ENCODE measurements at regions not wholly inside any gene's neighbourhood (a gene's known extent, or its start where the extent isn't known, plus 50 kb on each side); places are given as distances from the start of the nearest gene placed in this dataset.
"Not testable (repeated sequence)": the region's sequence is repeated elsewhere in the genome, so short reads cannot be mapped to it uniquely, and the experiment has no call there.

DNA sequence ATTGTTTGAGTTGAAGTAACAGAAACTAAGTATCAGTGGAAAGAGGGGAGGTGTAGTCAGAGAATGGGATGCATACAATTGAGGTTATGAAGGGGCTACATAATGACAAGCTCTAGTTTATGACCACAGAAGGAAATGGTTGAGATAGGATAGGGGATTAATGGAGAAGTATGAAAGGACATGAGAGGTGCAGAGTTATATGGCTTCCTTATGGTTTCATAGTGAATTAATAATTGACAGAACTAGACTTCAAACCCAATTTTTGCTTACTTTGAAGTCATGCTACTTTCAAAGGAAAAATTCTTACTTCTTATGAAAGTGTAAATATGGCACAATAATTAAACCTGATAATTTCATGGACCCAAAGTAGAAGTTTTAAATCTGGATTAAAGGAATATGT is 340.3 kb upstream of the LRRC4C start:
- Histone ChIP-seq H3K9me3 (ENCODE audit: control insufficient read depth, low read length) (no peaks in the 10 kb centered on the region), H3K4me3 (ENCODE audit: low read length) (no peak overlapping the region), H3K27me3 (replicated peaks; ENCODE audit: control insufficient read depth, insufficient read depth, low read length) (no peaks in the 10 kb centered on the region), H3K36me3 (ENCODE audit: control insufficient read depth, insufficient read depth, low read length, severe bottlenecking) (no peaks in the 10 kb centered on the region), H3K4me1 (ENCODE audit: control insufficient read depth, insufficient read depth, low read length) (no peaks in the 10 kb centered on the region), H3K9ac (ENCODE audit: low read length) (no peak overlapping the region)
- DNase-seq (ENCODE audit: low read depth): no peak

DNA sequence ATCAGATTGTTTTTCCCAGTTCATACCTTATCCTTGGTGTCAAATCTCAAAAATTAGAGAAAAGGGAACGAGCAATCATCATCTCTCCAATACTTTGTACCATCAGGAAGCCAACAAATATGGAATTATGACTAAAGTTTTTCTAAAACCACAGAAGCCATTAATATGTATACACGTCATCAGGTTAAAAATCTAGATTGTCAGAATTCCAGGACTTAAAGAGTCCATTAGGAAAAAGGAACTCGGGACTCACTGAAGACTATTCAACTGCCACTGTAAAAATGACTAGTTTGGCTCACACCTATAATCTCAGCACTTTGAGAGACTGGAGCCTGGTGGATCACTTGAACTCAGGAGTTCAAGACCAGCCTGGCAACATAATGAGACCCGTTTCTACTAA is 344.4 kb upstream of the LRRC4C start:
- DNase-seq (ENCODE audit: low read depth): no peak
- no peaks in the 10 kb centered on the region for H3K4me1 ChIP-seq (ENCODE audit: control insufficient read depth, insufficient read depth, low read length)
- no peak overlapping the region for H3K4me3 ChIP-seq (ENCODE audit: low read length)
- H3K9me3 ChIP-seq (ENCODE audit: control insufficient read depth, low read length): no peaks in the 10 kb centered on the region
- no peaks in the 10 kb centered on the region for H3K36me3 ChIP-seq (ENCODE audit: control insufficient read depth, insufficient read depth, low read length, severe bottlenecking)
- no peak overlapping the region for H3K9ac ChIP-seq (ENCODE audit: low read length)
- no peaks in the 10 kb centered on the region for H3K27me3 ChIP-seq (replicated peaks; ENCODE audit: control insufficient read depth, insufficient read depth, low read length)

DNA sequence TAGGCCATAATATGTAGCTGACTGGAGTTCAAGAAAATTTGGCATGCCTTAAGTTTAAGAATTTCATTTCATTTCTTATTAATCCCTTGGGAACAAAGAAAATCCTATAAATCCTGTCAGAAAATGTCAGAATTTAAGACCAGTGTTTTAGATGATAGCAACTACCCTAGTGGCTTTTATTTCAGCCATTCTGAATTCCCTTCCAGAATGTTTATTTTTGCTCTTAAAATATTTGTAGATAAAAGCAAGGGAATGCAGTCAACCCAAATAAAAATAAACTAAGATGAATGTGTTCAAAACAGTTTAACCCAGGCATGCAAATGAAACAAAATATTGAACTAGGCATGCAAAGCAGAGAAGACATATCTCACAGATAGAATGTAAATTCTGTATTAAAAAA is 356.9 kb upstream of the LRRC4C start:
- Histone ChIP-seq H3K4me3 (ENCODE audit: low read length) (no peak overlapping the region), H3K4me1 (ENCODE audit: control insufficient read depth, insufficient read depth, low read length) (no peaks in the 10 kb centered on the region), H3K27me3 (replicated peaks; ENCODE audit: control insufficient read depth, insufficient read depth, low read length) (no peaks in the 10 kb centered on the region), H3K9me3 (ENCODE audit: control insufficient read depth, low read length) (peaks cover 8% of the 10 kb centered on the region), H3K9ac (ENCODE audit: low read length) (no peak overlapping the region), H3K36me3 (ENCODE audit: control insufficient read depth, insufficient read depth, low read length, severe bottlenecking) (no peaks in the 10 kb centered on the region)
- no peak for DNase-seq (ENCODE audit: low read depth)

DNA sequence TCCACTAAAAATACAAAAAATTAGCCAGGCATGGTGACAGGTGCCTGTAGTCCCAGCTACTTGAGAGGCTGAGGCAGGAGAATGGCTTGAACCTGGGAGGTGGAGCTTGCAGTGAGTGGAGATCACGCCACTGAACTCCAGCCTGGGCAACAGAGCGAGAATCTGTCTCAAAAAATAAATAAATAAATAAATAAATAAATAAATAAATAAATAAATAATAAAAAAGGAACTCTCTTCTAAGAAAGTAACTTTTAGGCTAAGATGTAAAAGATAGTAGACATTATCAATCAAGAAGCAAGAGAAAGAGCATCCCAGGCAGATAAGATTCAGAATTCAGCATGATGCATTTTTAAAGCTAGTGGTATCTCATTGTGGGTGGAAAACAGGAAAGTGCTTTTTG is 364.8 kb upstream of the LRRC4C start:
- not testable (repeated sequence) for H3K36me3 ChIP-seq (ENCODE audit: control insufficient read depth, insufficient read depth, low read length, severe bottlenecking); H3K9ac ChIP-seq (ENCODE audit: low read length); DNase-seq (ENCODE audit: low read depth); H3K4me1 ChIP-seq (ENCODE audit: control insufficient read depth, insufficient read depth, low read length); H3K9me3 ChIP-seq (ENCODE audit: control insufficient read depth, low read length); H3K4me3 ChIP-seq (ENCODE audit: low read length); H3K27me3 ChIP-seq (replicated peaks; ENCODE audit: control insufficient read depth, insufficient read depth, low read length)

DNA sequence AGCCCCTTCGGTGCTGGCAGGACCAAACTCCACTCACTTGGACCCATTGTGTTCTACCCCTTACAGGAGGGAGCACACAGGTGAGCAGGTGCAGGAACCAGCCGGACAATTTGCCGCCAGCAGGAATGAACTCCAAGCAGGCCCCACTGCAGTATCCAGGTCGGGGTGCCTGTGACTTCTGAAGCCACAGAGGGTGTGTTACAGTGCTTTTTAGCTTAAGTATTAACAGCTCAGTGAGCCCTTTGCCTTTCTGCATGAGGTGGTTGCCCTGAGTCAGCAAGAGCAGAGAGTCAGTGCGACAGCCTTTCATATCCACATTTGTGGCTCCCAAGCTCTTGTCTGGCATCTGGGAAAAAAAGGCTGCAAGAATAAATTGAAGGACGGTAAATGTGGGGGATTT is 366.6 kb upstream of the LRRC4C start:
- Histone ChIP-seq H3K36me3 (ENCODE audit: control insufficient read depth, insufficient read depth, low read length, severe bottlenecking) (no peaks in the 10 kb centered on the region), H3K9me3 (ENCODE audit: control insufficient read depth, low read length) (peaks cover 4% of the 10 kb centered on the region), H3K4me3 (ENCODE audit: low read length) (no peak overlapping the region), H3K4me1 (ENCODE audit: control insufficient read depth, insufficient read depth, low read length) (no peaks in the 10 kb centered on the region), H3K9ac (ENCODE audit: low read length) (no peak overlapping the region), H3K27me3 (replicated peaks; ENCODE audit: control insufficient read depth, insufficient read depth, low read length) (no peaks in the 10 kb centered on the region)
- no peak for DNase-seq (ENCODE audit: low read depth)

DNA sequence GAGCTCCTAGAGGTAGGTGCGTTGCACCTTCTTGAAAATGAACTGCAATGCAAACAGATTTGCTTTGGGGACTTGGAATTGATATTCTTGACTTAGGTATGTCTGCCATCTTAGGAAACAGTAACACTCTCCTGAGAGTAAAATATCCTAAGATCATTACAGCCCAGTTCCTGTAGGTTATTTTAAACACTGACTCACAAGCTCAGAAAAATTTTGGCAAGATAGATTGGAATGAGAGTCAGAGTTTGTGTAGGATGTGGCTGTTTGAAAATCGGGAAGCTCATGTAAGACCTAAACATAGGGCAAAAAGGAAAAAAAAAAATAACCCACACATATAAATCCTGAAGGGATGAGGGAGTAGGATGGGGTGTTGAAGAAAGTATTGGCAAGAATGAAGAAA is 377.0 kb upstream of the LRRC4C start:
- no peaks in the 10 kb centered on the region for H3K4me1 ChIP-seq (ENCODE audit: control insufficient read depth, insufficient read depth, low read length)
- no peaks in the 10 kb centered on the region for H3K27me3 ChIP-seq (replicated peaks; ENCODE audit: control insufficient read depth, insufficient read depth, low read length)
- H3K9me3 ChIP-seq (ENCODE audit: control insufficient read depth, low read length): no peaks in the 10 kb centered on the region
- H3K36me3 ChIP-seq (ENCODE audit: control insufficient read depth, insufficient read depth, low read length, severe bottlenecking): no peaks in the 10 kb centered on the region
- no peak overlapping the region for H3K4me3 ChIP-seq (ENCODE audit: low read length)
- no peak overlapping the region for H3K9ac ChIP-seq (ENCODE audit: low read length)
- DNase-seq (ENCODE audit: low read depth): no peak

DNA sequence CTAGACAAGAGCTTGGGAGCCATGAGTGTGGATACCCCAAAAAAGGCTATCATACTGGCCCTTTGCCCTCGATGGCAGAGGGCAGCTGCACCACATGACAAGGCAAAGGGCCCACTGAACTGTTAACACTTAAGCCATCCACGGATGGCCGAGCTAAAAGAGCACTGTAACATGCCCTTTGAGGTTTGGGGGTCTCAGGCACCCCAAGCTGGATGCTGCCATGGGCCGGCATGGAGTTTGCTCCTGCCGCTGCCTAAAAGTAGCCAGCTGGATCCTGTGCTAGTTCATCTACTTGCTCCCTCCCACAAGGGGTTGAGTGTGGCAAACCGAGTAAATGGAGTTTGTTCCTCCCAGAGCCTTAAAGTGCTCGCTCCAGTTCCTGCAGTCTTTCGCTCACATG is 383.2 kb upstream of the LRRC4C start:
- no peaks in the 10 kb centered on the region for H3K4me1 ChIP-seq (ENCODE audit: control insufficient read depth, insufficient read depth, low read length)
- H3K9me3 ChIP-seq (ENCODE audit: control insufficient read depth, low read length): peaks cover 7% of the 10 kb centered on the region
- H3K4me3 ChIP-seq (ENCODE audit: low read length): no peak overlapping the region
- no peaks in the 10 kb centered on the region for H3K36me3 ChIP-seq (ENCODE audit: control insufficient read depth, insufficient read depth, low read length, severe bottlenecking)
- H3K27me3 ChIP-seq (replicated peaks; ENCODE audit: control insufficient read depth, insufficient read depth, low read length): no peaks in the 10 kb centered on the region
- H3K9ac ChIP-seq (ENCODE audit: low read length): no peak overlapping the region
- DNase-seq (ENCODE audit: low read depth): no peak

DNA sequence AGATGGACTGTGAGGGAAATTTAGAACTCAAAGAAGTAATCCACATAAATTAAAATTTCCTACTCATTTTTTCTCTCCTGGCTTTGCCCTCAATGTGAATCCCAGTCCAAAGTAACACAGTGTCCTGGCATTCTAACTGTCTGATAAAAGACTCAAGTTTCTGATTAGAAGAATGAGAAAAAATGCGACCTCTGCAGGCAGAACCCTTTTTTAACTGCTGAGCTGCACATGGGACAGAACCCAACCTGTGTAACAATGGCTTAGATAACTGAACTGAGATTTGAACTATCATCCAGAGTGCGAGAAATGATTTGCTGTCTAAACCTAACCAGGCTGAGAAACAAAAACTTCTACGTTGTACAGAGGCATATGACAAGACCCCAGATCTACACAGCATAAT is 385.6 kb upstream of the LRRC4C start:
- Histone ChIP-seq H3K4me1 (ENCODE audit: control insufficient read depth, insufficient read depth, low read length) (no peaks in the 10 kb centered on the region), H3K9ac (ENCODE audit: low read length) (no peak overlapping the region), H3K27me3 (replicated peaks; ENCODE audit: control insufficient read depth, insufficient read depth, low read length) (no peaks in the 10 kb centered on the region), H3K36me3 (ENCODE audit: control insufficient read depth, insufficient read depth, low read length, severe bottlenecking) (no peaks in the 10 kb centered on the region), H3K9me3 (ENCODE audit: control insufficient read depth, low read length) (peaks cover 7% of the 10 kb centered on the region), H3K4me3 (ENCODE audit: low read length) (no peak overlapping the region)
- DNase-seq (ENCODE audit: low read depth): no peak

DNA sequence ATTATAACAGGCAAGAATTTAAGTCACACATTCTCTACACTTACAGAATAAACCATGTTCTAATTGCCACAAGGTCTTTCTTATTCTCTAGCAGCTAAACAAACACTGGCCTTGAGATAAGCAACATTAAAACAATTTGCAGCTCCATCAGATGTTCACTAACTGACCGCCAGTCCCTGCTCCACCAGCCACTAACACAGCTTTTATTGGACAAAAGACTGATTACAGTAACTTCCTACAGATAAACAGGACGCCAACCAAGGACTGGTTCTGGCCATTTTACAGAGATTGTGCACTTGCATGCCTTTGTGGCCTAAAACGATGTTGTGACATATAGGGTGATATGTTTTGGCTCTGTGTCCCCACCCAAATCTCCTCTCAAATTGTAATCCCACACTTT is 388.9 kb upstream of the LRRC4C start:
- DNase-seq (ENCODE audit: low read depth): no peak
- Histone ChIP-seq H3K36me3 (ENCODE audit: control insufficient read depth, insufficient read depth, low read length, severe bottlenecking) (no peaks in the 10 kb centered on the region), H3K9me3 (ENCODE audit: control insufficient read depth, low read length) (no peaks in the 10 kb centered on the region), H3K27me3 (replicated peaks; ENCODE audit: control insufficient read depth, insufficient read depth, low read length) (no peaks in the 10 kb centered on the region), H3K4me1 (ENCODE audit: control insufficient read depth, insufficient read depth, low read length) (no peaks in the 10 kb centered on the region), H3K9ac (ENCODE audit: low read length) (no peak overlapping the region), H3K4me3 (ENCODE audit: low read length) (no peak overlapping the region)

DNA sequence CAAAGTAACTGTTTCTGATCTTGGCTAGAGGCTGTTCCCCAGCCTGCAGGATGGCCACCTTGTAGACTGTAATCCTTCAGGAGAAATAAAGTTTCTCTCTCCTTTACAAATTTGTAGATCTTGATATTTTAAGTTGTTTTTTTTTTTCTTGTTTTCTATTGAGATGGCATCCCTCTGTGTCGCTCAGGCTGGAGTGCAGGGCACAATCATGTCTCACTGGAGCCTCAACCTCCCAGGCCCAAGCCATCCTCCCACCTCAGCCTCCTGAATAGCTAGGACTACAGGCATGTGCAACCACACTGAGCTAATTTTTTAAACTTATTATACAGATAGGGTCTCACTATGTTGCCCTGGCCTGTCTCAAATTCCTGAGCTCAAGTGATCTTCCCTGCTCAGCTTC is 389.8 kb upstream of the LRRC4C start:
- H3K4me1 ChIP-seq (ENCODE audit: control insufficient read depth, insufficient read depth, low read length): no peaks in the 10 kb centered on the region
- H3K9me3 ChIP-seq (ENCODE audit: control insufficient read depth, low read length): no peaks in the 10 kb centered on the region
- H3K27me3 ChIP-seq (replicated peaks; ENCODE audit: control insufficient read depth, insufficient read depth, low read length): no peaks in the 10 kb centered on the region
- no peak overlapping the region for H3K4me3 ChIP-seq (ENCODE audit: low read length)
- H3K9ac ChIP-seq (ENCODE audit: low read length): no peak overlapping the region
- H3K36me3 ChIP-seq (ENCODE audit: control insufficient read depth, insufficient read depth, low read length, severe bottlenecking): no peaks in the 10 kb centered on the region
- no peak for DNase-seq (ENCODE audit: low read depth)

DNA sequence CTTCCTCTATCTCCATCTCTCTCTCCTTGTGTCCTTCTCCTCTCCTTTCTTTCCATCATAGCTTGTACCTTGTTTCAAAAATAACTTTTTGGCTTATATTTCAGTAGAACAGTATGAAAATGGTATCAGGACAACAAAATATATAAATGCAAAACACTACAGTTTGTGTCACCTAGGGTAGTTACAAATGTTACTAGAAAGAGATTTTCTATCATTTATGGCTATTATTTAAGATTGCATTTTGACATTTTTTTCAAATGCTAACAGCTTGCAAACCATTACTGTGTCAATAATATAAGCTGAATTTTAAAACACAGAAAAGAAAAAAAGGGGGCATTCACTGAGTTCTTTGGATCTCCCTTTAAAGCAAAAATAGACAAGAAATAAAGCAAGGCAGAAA is 392.3 kb upstream of the LRRC4C start:
- Histone ChIP-seq H3K9ac (ENCODE audit: low read length) (no peak overlapping the region), H3K27me3 (replicated peaks; ENCODE audit: control insufficient read depth, insufficient read depth, low read length) (no peaks in the 10 kb centered on the region), H3K4me1 (ENCODE audit: control insufficient read depth, insufficient read depth, low read length) (no peaks in the 10 kb centered on the region), H3K9me3 (ENCODE audit: control insufficient read depth, low read length) (no peaks in the 10 kb centered on the region), H3K4me3 (ENCODE audit: low read length) (no peak overlapping the region), H3K36me3 (ENCODE audit: control insufficient read depth, insufficient read depth, low read length, severe bottlenecking) (no peaks in the 10 kb centered on the region)
- no peak for DNase-seq (ENCODE audit: low read depth)

DNA sequence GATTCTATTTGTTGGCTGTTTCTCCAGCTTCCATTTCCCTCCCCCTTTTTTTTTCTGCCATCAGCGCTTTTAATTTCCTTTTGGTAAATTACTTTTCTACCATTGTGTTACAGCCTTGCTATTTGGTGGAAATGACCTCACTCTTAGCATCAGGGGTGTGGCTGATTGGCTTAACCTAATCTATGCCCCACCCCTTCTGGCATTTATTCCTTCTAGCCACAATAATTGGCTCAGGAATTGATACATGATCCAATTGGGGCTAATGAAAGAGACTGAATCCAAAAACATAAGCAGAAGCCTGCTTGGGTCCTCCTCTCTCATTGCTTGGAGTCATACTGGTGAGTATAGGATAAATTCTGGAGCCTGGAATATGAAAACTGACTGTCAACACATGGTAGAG is 402.4 kb upstream of the LRRC4C start:
- no peaks in the 10 kb centered on the region for H3K27me3 ChIP-seq (replicated peaks; ENCODE audit: control insufficient read depth, insufficient read depth, low read length)
- H3K4me3 ChIP-seq (ENCODE audit: low read length): no peak overlapping the region
- no peaks in the 10 kb centered on the region for H3K9me3 ChIP-seq (ENCODE audit: control insufficient read depth, low read length)
- H3K4me1 ChIP-seq (ENCODE audit: control insufficient read depth, insufficient read depth, low read length): no peaks in the 10 kb centered on the region
- H3K36me3 ChIP-seq (ENCODE audit: control insufficient read depth, insufficient read depth, low read length, severe bottlenecking): no peaks in the 10 kb centered on the region
- no peak overlapping the region for H3K9ac ChIP-seq (ENCODE audit: low read length)
- DNase-seq (ENCODE audit: low read depth): no peak
